ENCODE measurements at regions not wholly inside any gene's neighbourhood (a gene's known extent, or its start where the extent isn't known, plus 50 kb on each side); places are given as distances from the start of the nearest gene placed in this dataset.
"Not testable (repeated sequence)": the region's sequence is repeated elsewhere in the genome, so short reads cannot be mapped to it uniquely, and the experiment has no call there.

- H3K4me3 ChIP-seq (ENCODE audit: control insufficient read depth in 2 of 3, extremely low read depth in 1 of 3, insufficient read depth in 2 of 3, low read depth in 1 of 3, low read length in 3 of 3); dilution Hi-C loops (cut with MboI; ENCODE audit: extremely low pct_ligation_motif_present, low sequenced_read_pairs); H3K27me3 ChIP-seq (ENCODE audit: control insufficient read depth, extremely low read depth, insufficient read depth, low read length); H4K20me1 ChIP-seq (ENCODE audit: control insufficient read depth, extremely low read depth, insufficient read depth, low read length); H3K79me2 ChIP-seq (ENCODE audit: control insufficient read depth, insufficient read depth, low read length); H3K4me1 ChIP-seq (ENCODE audit: control insufficient read depth, extremely low read depth, insufficient read depth, low read length); H3K9me1 ChIP-seq (ENCODE audit: control insufficient read depth, extremely low read depth, insufficient read depth, low read length); FAIRE-seq; H3K9ac ChIP-seq (ENCODE audit: control insufficient read depth, extremely low read depth, insufficient read depth, low read length); H3K36me3 ChIP-seq (ENCODE audit: control insufficient read depth in 2 of 2, extremely low read depth in 1 of 2, insufficient read depth in 2 of 2, low read length in 2 of 2); H3K27ac ChIP-seq (ENCODE audit: control insufficient read depth, insufficient read depth, low read length); H2AFZ ChIP-seq (ENCODE audit: control insufficient read depth, low read length); DNase-seq (ENCODE audit: low read depth, low spot score); H3K9me3 ChIP-seq (ENCODE audit: control insufficient read depth, low read depth, low read length); H3K4me2 ChIP-seq (ENCODE audit: control insufficient read depth, extremely low read depth, insufficient read depth, low read depth, low read length): not testable (repeated sequence)
Measured at GRCh38 chr21:13896596-13897247, 287.1 kb downstream of the POTED start.

GRCh38 chr21:13893617-13894016 lies 284.0 kb downstream of the POTED start:
- FAIRE-seq; H3K27me3 ChIP-seq (ENCODE audit: control insufficient read depth, extremely low read depth, insufficient read depth, low read length); DNase-seq (ENCODE audit: low read depth, low spot score); H3K9me3 ChIP-seq (ENCODE audit: control insufficient read depth, low read depth, low read length); H3K9me1 ChIP-seq (ENCODE audit: control insufficient read depth, extremely low read depth, insufficient read depth, low read length); H3K4me3 ChIP-seq (ENCODE audit: control insufficient read depth in 2 of 3, extremely low read depth in 1 of 3, insufficient read depth in 2 of 3, low read depth in 1 of 3, low read length in 3 of 3); H3K9ac ChIP-seq (ENCODE audit: control insufficient read depth, extremely low read depth, insufficient read depth, low read length); H3K36me3 ChIP-seq (ENCODE audit: control insufficient read depth in 2 of 2, extremely low read depth in 1 of 2, insufficient read depth in 2 of 2, low read length in 2 of 2); dilution Hi-C loops (cut with MboI; ENCODE audit: extremely low pct_ligation_motif_present, low sequenced_read_pairs); H2AFZ ChIP-seq (ENCODE audit: control insufficient read depth, low read length); H4K20me1 ChIP-seq (ENCODE audit: control insufficient read depth, extremely low read depth, insufficient read depth, low read length); H3K27ac ChIP-seq (ENCODE audit: control insufficient read depth, insufficient read depth, low read length); H3K4me2 ChIP-seq (ENCODE audit: control insufficient read depth, extremely low read depth, insufficient read depth, low read depth, low read length); H3K4me1 ChIP-seq (ENCODE audit: control insufficient read depth, extremely low read depth, insufficient read depth, low read length); H3K79me2 ChIP-seq (ENCODE audit: control insufficient read depth, insufficient read depth, low read length): not testable (repeated sequence)

- H3K9ac ChIP-seq (ENCODE audit: control insufficient read depth, extremely low read depth, insufficient read depth, low read length); dilution Hi-C loops (cut with MboI; ENCODE audit: extremely low pct_ligation_motif_present, low sequenced_read_pairs); H3K9me1 ChIP-seq (ENCODE audit: control insufficient read depth, extremely low read depth, insufficient read depth, low read length); DNase-seq (ENCODE audit: low read depth, low spot score); H3K36me3 ChIP-seq (ENCODE audit: control insufficient read depth in 2 of 2, extremely low read depth in 1 of 2, insufficient read depth in 2 of 2, low read length in 2 of 2); H3K4me3 ChIP-seq (ENCODE audit: control insufficient read depth in 2 of 3, extremely low read depth in 1 of 3, insufficient read depth in 2 of 3, low read depth in 1 of 3, low read length in 3 of 3); H3K4me1 ChIP-seq (ENCODE audit: control insufficient read depth, extremely low read depth, insufficient read depth, low read length); H4K20me1 ChIP-seq (ENCODE audit: control insufficient read depth, extremely low read depth, insufficient read depth, low read length); H3K4me2 ChIP-seq (ENCODE audit: control insufficient read depth, extremely low read depth, insufficient read depth, low read depth, low read length); FAIRE-seq; H2AFZ ChIP-seq (ENCODE audit: control insufficient read depth, low read length); H3K79me2 ChIP-seq (ENCODE audit: control insufficient read depth, insufficient read depth, low read length); H3K27ac ChIP-seq (ENCODE audit: control insufficient read depth, insufficient read depth, low read length); H3K9me3 ChIP-seq (ENCODE audit: control insufficient read depth, low read depth, low read length); H3K27me3 ChIP-seq (ENCODE audit: control insufficient read depth, extremely low read depth, insufficient read depth, low read length): not testable (repeated sequence)
Measured at GRCh38 chr21:13893025-13893424, 283.4 kb downstream of the POTED start.

- H3K27ac ChIP-seq (ENCODE audit: control insufficient read depth, insufficient read depth, low read length); DNase-seq (ENCODE audit: low read depth, low spot score); dilution Hi-C loops (cut with MboI; ENCODE audit: extremely low pct_ligation_motif_present, low sequenced_read_pairs); H3K4me2 ChIP-seq (ENCODE audit: control insufficient read depth, extremely low read depth, insufficient read depth, low read depth, low read length); H4K20me1 ChIP-seq (ENCODE audit: control insufficient read depth, extremely low read depth, insufficient read depth, low read length); H3K79me2 ChIP-seq (ENCODE audit: control insufficient read depth, insufficient read depth, low read length); H3K9me3 ChIP-seq (ENCODE audit: control insufficient read depth, low read depth, low read length); H3K36me3 ChIP-seq (ENCODE audit: control insufficient read depth in 2 of 2, extremely low read depth in 1 of 2, insufficient read depth in 2 of 2, low read length in 2 of 2); H2AFZ ChIP-seq (ENCODE audit: control insufficient read depth, low read length); FAIRE-seq; H3K4me1 ChIP-seq (ENCODE audit: control insufficient read depth, extremely low read depth, insufficient read depth, low read length); H3K27me3 ChIP-seq (ENCODE audit: control insufficient read depth, extremely low read depth, insufficient read depth, low read length); H3K9me1 ChIP-seq (ENCODE audit: control insufficient read depth, extremely low read depth, insufficient read depth, low read length); H3K4me3 ChIP-seq (ENCODE audit: control insufficient read depth in 2 of 3, extremely low read depth in 1 of 3, insufficient read depth in 2 of 3, low read depth in 1 of 3, low read length in 3 of 3); H3K9ac ChIP-seq (ENCODE audit: control insufficient read depth, extremely low read depth, insufficient read depth, low read length): not testable (repeated sequence)
Measured at GRCh38 chr21:13892146-13892751, 282.7 kb downstream of the POTED start.

- H4K20me1 ChIP-seq (ENCODE audit: control insufficient read depth, extremely low read depth, insufficient read depth, low read length); dilution Hi-C loops (cut with MboI; ENCODE audit: extremely low pct_ligation_motif_present, low sequenced_read_pairs); H3K4me1 ChIP-seq (ENCODE audit: control insufficient read depth, extremely low read depth, insufficient read depth, low read length); H3K27me3 ChIP-seq (ENCODE audit: control insufficient read depth, extremely low read depth, insufficient read depth, low read length); H3K27ac ChIP-seq (ENCODE audit: control insufficient read depth, insufficient read depth, low read length); H3K36me3 ChIP-seq (ENCODE audit: control insufficient read depth in 2 of 2, extremely low read depth in 1 of 2, insufficient read depth in 2 of 2, low read length in 2 of 2); H3K9me3 ChIP-seq (ENCODE audit: control insufficient read depth, low read depth, low read length); FAIRE-seq; H3K9ac ChIP-seq (ENCODE audit: control insufficient read depth, extremely low read depth, insufficient read depth, low read length); H3K4me3 ChIP-seq (ENCODE audit: control insufficient read depth in 2 of 3, extremely low read depth in 1 of 3, insufficient read depth in 2 of 3, low read depth in 1 of 3, low read length in 3 of 3); DNase-seq (ENCODE audit: low read depth, low spot score); H3K79me2 ChIP-seq (ENCODE audit: control insufficient read depth, insufficient read depth, low read length); H2AFZ ChIP-seq (ENCODE audit: control insufficient read depth, low read length); H3K9me1 ChIP-seq (ENCODE audit: control insufficient read depth, extremely low read depth, insufficient read depth, low read length); H3K4me2 ChIP-seq (ENCODE audit: control insufficient read depth, extremely low read depth, insufficient read depth, low read depth, low read length): not testable (repeated sequence)
Measured at GRCh38 chr21:13889176-13889575, 279.6 kb downstream of the POTED start.

All from keratinocyte (primary cell).